ENCODE measurements at regions not wholly inside any gene's neighbourhood (a gene's known extent, or its start where the extent isn't known, plus 50 kb on each side); places are given as distances from the start of the nearest gene placed in this dataset.
A peak's percentile ranks its signal among the peaks of the same experiment; 100 is the strongest.
"Not testable (repeated sequence)": the region's sequence is repeated elsewhere in the genome, so short reads cannot be mapped to it uniquely, and the experiment has no call there.

- DNase-seq; H3K4me1 ChIP-seq (ENCODE audit: control insufficient read depth, insufficient read depth, low read length); H3K27ac ChIP-seq (ENCODE audit: low read length); H3K27me3 ChIP-seq (ENCODE audit: control insufficient read depth, insufficient read depth); H3K4me3 ChIP-seq (ENCODE audit: low read length); intact Hi-C loops (cut with DNase I); H3K9me3 ChIP-seq (ENCODE audit: control insufficient read depth, low read length); ATAC-seq: not testable (repeated sequence)
- WGBS, result no CpG with 5 or more reads among the region's 2 CpGs
Observed at GRCh38 chrY:26167332-26167731, 545.4 kb downstream of the CDY1 start.

GRCh38 chrY:26179326-26179725, 557.4 kb downstream of the CDY1 start:
- not testable (repeated sequence) for H3K9me3 ChIP-seq (ENCODE audit: control insufficient read depth, low read length)

GRCh38 chrY:26224974-26225373, 603.1 kb downstream of the CDY1 start:
- WGBS, result no CpG with 5 or more reads among the region's 1 CpG
- DNase-seq, result not testable (repeated sequence)

More at GRCh38 chrY:26179326-26179725, 557.4 kb downstream of the CDY1 start:
- H3K27me3 ChIP-seq (ENCODE audit: control insufficient read depth, insufficient read depth); DNase-seq; H3K27ac ChIP-seq (ENCODE audit: low read length); ATAC-seq; H3K4me3 ChIP-seq (ENCODE audit: low read length); H3K4me1 ChIP-seq (ENCODE audit: control insufficient read depth, insufficient read depth, low read length); intact Hi-C loops (cut with DNase I): not testable (repeated sequence)
- WGBS, result no CpG with 5 or more reads among the region's 6 CpGs

GRCh38 chrY:26225468-26225867, 603.6 kb downstream of the CDY1 start:
- ATAC-seq; H3K4me1 ChIP-seq (ENCODE audit: control insufficient read depth, insufficient read depth, low read length); DNase-seq; H3K4me3 ChIP-seq (ENCODE audit: low read length); H3K27ac ChIP-seq (ENCODE audit: low read length); intact Hi-C loops (cut with DNase I); H3K9me3 ChIP-seq (ENCODE audit: control insufficient read depth, low read length); H3K27me3 ChIP-seq (ENCODE audit: control insufficient read depth, insufficient read depth): not testable (repeated sequence)
- no CpG with 5 or more reads among the region's 1 CpG for WGBS

More at GRCh38 chrY:26224974-26225373, 603.1 kb downstream of the CDY1 start:
- H3K27ac ChIP-seq (ENCODE audit: low read length); H3K4me3 ChIP-seq (ENCODE audit: low read length); H3K4me1 ChIP-seq (ENCODE audit: control insufficient read depth, insufficient read depth, low read length); intact Hi-C loops (cut with DNase I); H3K27me3 ChIP-seq (ENCODE audit: control insufficient read depth, insufficient read depth); ATAC-seq; H3K9me3 ChIP-seq (ENCODE audit: control insufficient read depth, low read length): not testable (repeated sequence)

- DNase-seq; intact Hi-C loops (cut with DNase I); H3K4me1 ChIP-seq (ENCODE audit: control insufficient read depth, insufficient read depth, low read length); H3K9me3 ChIP-seq (ENCODE audit: control insufficient read depth, low read length); ATAC-seq; H3K27ac ChIP-seq (ENCODE audit: low read length); H3K4me3 ChIP-seq (ENCODE audit: low read length); H3K27me3 ChIP-seq (ENCODE audit: control insufficient read depth, insufficient read depth): not testable (repeated sequence)
- no CpG with 5 or more reads among the region's 5 CpGs for WGBS
Observed at GRCh38 chrY:26240944-26241343, 619.0 kb downstream of the CDY1 start.

GRCh38 chrY:26254262-26254661, 632.3 kb downstream of the CDY1 start:
- ATAC-seq, result peak in 1 of 2 donors; percentile 40
- intact Hi-C loops (cut with DNase I); H3K4me1 ChIP-seq (ENCODE audit: control insufficient read depth, insufficient read depth, low read length); H3K27ac ChIP-seq (ENCODE audit: low read length); DNase-seq; H3K9me3 ChIP-seq (ENCODE audit: control insufficient read depth, low read length); H3K27me3 ChIP-seq (ENCODE audit: control insufficient read depth, insufficient read depth); H3K4me3 ChIP-seq (ENCODE audit: low read length): not testable (repeated sequence)

GRCh38 chrY:26265449-26265848, 643.5 kb downstream of the CDY1 start:
- H3K9me3 ChIP-seq (ENCODE audit: control insufficient read depth, low read length); intact Hi-C loops (cut with DNase I); ATAC-seq; H3K27me3 ChIP-seq (ENCODE audit: control insufficient read depth, insufficient read depth); H3K4me3 ChIP-seq (ENCODE audit: low read length); H3K4me1 ChIP-seq (ENCODE audit: control insufficient read depth, insufficient read depth, low read length); H3K27ac ChIP-seq (ENCODE audit: low read length); DNase-seq: not testable (repeated sequence)
- WGBS, result no CpG with 5 or more reads among the region's 3 CpGs

- H3K27me3 ChIP-seq (ENCODE audit: control insufficient read depth, insufficient read depth); H3K9me3 ChIP-seq (ENCODE audit: control insufficient read depth, low read length); intact Hi-C loops (cut with DNase I); H3K4me1 ChIP-seq (ENCODE audit: control insufficient read depth, insufficient read depth, low read length); H3K4me3 ChIP-seq (ENCODE audit: low read length); H3K27ac ChIP-seq (ENCODE audit: low read length); DNase-seq: not testable (repeated sequence)
- ATAC-seq, result peak in 1 of 2 donors; percentile 54
- WGBS, result no CpG with 5 or more reads among the region's 3 CpGs
Observed at GRCh38 chrY:26268421-26268820, 646.5 kb downstream of the CDY1 start.

- H3K4me1 ChIP-seq (ENCODE audit: control insufficient read depth, insufficient read depth, low read length); H3K4me3 ChIP-seq (ENCODE audit: low read length); intact Hi-C loops (cut with DNase I); H3K9me3 ChIP-seq (ENCODE audit: control insufficient read depth, low read length); H3K27ac ChIP-seq (ENCODE audit: low read length); ATAC-seq; H3K27me3 ChIP-seq (ENCODE audit: control insufficient read depth, insufficient read depth); DNase-seq: not testable (repeated sequence)
- WGBS, result no CpG with 5 or more reads among the region's 2 CpGs
Observed at GRCh38 chrY:26268934-26269333, 647.0 kb downstream of the CDY1 start.

- WGBS, result no CpG with 5 or more reads among the region's 2 CpGs
- H3K4me3 ChIP-seq (ENCODE audit: low read length); DNase-seq; intact Hi-C loops (cut with DNase I); H3K27ac ChIP-seq (ENCODE audit: low read length); ATAC-seq; H3K27me3 ChIP-seq (ENCODE audit: control insufficient read depth, insufficient read depth); H3K4me1 ChIP-seq (ENCODE audit: control insufficient read depth, insufficient read depth, low read length); H3K9me3 ChIP-seq (ENCODE audit: control insufficient read depth, low read length): not testable (repeated sequence)
Observed at GRCh38 chrY:26273089-26273488, 651.2 kb downstream of the CDY1 start.

- H3K27ac ChIP-seq (ENCODE audit: low read length); H3K9me3 ChIP-seq (ENCODE audit: control insufficient read depth, low read length); H3K4me1 ChIP-seq (ENCODE audit: control insufficient read depth, insufficient read depth, low read length); intact Hi-C loops (cut with DNase I); H3K4me3 ChIP-seq (ENCODE audit: low read length); H3K27me3 ChIP-seq (ENCODE audit: control insufficient read depth, insufficient read depth); DNase-seq: not testable (repeated sequence)
- ATAC-seq, result peak in 1 of 2 donors; percentile 47
Observed at GRCh38 chrY:26306046-26306445, 684.1 kb downstream of the CDY1 start.

Data from right cardiac atrium (tissue), 5 donors.